ENCODE measurements at regions not wholly inside any gene's neighbourhood (a gene's known extent, or its start where the extent isn't known, plus 50 kb on each side); places are given as distances from the start of the nearest gene placed in this dataset.

GRCh38 chr9:108085294-108085693 lies 595.7 kb upstream of the KLF4 start:
- no peak for DNase-seq
- Histone ChIP-seq H3K4me1 (ENCODE audit: control extremely low read depth in 1 of 4, control insufficient read depth in 4 of 4, insufficient read depth in 4 of 4, low read length in 3 of 4) (no peaks in the 10 kb centered on the region), H3K4me3 (ENCODE audit: control insufficient read depth in 1 of 7, extremely low read depth in 1 of 7, insufficient read depth in 4 of 7, low read depth in 2 of 7, low read length in 6 of 7) (no peak overlapping the region), H3K9me3 (ENCODE audit: control extremely low read depth in 1 of 5, control insufficient read depth in 4 of 5, insufficient read depth in 2 of 5, low read depth in 1 of 5, low read length in 4 of 5) (peaks cover 0 to 3% (median 0%) of the 10 kb centered on the region in 5 experiments), H3K27me3 (replicated peaks in 2 of 5; ENCODE audit: control insufficient read depth in 4 of 5, insufficient read depth in 5 of 5, low read length in 4 of 5) (no peaks in the 10 kb centered on the region), H3K27ac (ENCODE audit: insufficient read depth in 1 of 2, low read depth in 1 of 2, low read length in 2 of 2, poor library complexity in 1 of 2, severe bottlenecking in 2 of 2) (no peak overlapping the region), H3K36me3 (ENCODE audit: control insufficient read depth in 4 of 4, insufficient read depth in 4 of 4, low read length in 3 of 4) (no peaks in the 10 kb centered on the region)
- WGBS (ENCODE audit: insufficient coverage): 100% methylated on average over 5 of the region's 6 CpGs
- ChIA-PET CTCF (no interaction called here), POLR2A (no interaction called here)

GRCh38 chr9:108083796-108084352 lies 594.3 kb upstream of the KLF4 start:
- DNase-seq: no peak
- POLR2A ChIA-PET: no interaction called here

GRCh38 chr9:108083160-108083750 lies 593.7 kb upstream of the KLF4 start:
- Histone ChIP-seq H3K27me3 (replicated peaks in 2 of 5; ENCODE audit: control insufficient read depth in 4 of 5, insufficient read depth in 5 of 5, low read length in 4 of 5) (no peaks in the 10 kb centered on the region), H3K36me3 (ENCODE audit: control insufficient read depth in 4 of 4, insufficient read depth in 4 of 4, low read length in 3 of 4) (no peaks in the 10 kb centered on the region), H3K4me1 (ENCODE audit: control extremely low read depth in 1 of 4, control insufficient read depth in 4 of 4, insufficient read depth in 4 of 4, low read length in 3 of 4) (no peaks in the 10 kb centered on the region), H3K9me3 (ENCODE audit: control extremely low read depth in 1 of 5, control insufficient read depth in 4 of 5, insufficient read depth in 2 of 5, low read depth in 1 of 5, low read length in 4 of 5) (peaks cover 0 to 3% (median 0%) of the 10 kb centered on the region in 5 experiments), H3K4me3 (ENCODE audit: control insufficient read depth in 1 of 7, extremely low read depth in 1 of 7, insufficient read depth in 4 of 7, low read depth in 2 of 7, low read length in 6 of 7) (no peak overlapping the region), H3K27ac (ENCODE audit: insufficient read depth in 1 of 2, low read depth in 1 of 2, low read length in 2 of 2, poor library complexity in 1 of 2, severe bottlenecking in 2 of 2) (no peak overlapping the region)
- CTCF ChIA-PET: no interaction called here
- 99% methylated on average over 6 of the region's 6 CpGs for WGBS (ENCODE audit: insufficient coverage)
- DNase-seq: no peak
- POLR2A ChIA-PET: no interaction called here

More at GRCh38 chr9:108083796-108084352, 594.3 kb upstream of the KLF4 start:
- WGBS (ENCODE audit: insufficient coverage): 91% methylated on average over 3 of the region's 3 CpGs
- peaks cover 0 to 3% (median 0%) of the 10 kb centered on the region in 5 experiments for H3K9me3 ChIP-seq (ENCODE audit: control extremely low read depth in 1 of 5, control insufficient read depth in 4 of 5, insufficient read depth in 2 of 5, low read depth in 1 of 5, low read length in 4 of 5)
- H3K27me3 ChIP-seq (replicated peaks in 2 of 5; ENCODE audit: control insufficient read depth in 4 of 5, insufficient read depth in 5 of 5, low read length in 4 of 5): no peaks in the 10 kb centered on the region
- no peaks in the 10 kb centered on the region for H3K36me3 ChIP-seq (ENCODE audit: control insufficient read depth in 4 of 4, insufficient read depth in 4 of 4, low read length in 3 of 4)
- CTCF ChIA-PET: no interaction called here
- H3K27ac ChIP-seq (ENCODE audit: insufficient read depth in 1 of 2, low read depth in 1 of 2, low read length in 2 of 2, poor library complexity in 1 of 2, severe bottlenecking in 2 of 2): no peak overlapping the region
- no peak overlapping the region for H3K4me3 ChIP-seq (ENCODE audit: control insufficient read depth in 1 of 7, extremely low read depth in 1 of 7, insufficient read depth in 4 of 7, low read depth in 2 of 7, low read length in 6 of 7)
- no peaks in the 10 kb centered on the region for H3K4me1 ChIP-seq (ENCODE audit: control extremely low read depth in 1 of 4, control insufficient read depth in 4 of 4, insufficient read depth in 4 of 4, low read length in 3 of 4)

GRCh38 chr9:108081112-108081511 lies 591.5 kb upstream of the KLF4 start:
- Histone ChIP-seq H3K4me3 (ENCODE audit: control insufficient read depth in 1 of 7, extremely low read depth in 1 of 7, insufficient read depth in 4 of 7, low read depth in 2 of 7, low read length in 6 of 7) (no peak overlapping the region), H3K27ac (ENCODE audit: insufficient read depth in 1 of 2, low read depth in 1 of 2, low read length in 2 of 2, poor library complexity in 1 of 2, severe bottlenecking in 2 of 2) (no peak overlapping the region), H3K27me3 (replicated peaks in 2 of 5; ENCODE audit: control insufficient read depth in 4 of 5, insufficient read depth in 5 of 5, low read length in 4 of 5) (no peaks in the 10 kb centered on the region), H3K9me3 (ENCODE audit: control extremely low read depth in 1 of 5, control insufficient read depth in 4 of 5, insufficient read depth in 2 of 5, low read depth in 1 of 5, low read length in 4 of 5) (peaks cover 0 to 3% (median 0%) of the 10 kb centered on the region in 5 experiments), H3K36me3 (ENCODE audit: control insufficient read depth in 4 of 4, insufficient read depth in 4 of 4, low read length in 3 of 4) (no peaks in the 10 kb centered on the region), H3K4me1 (ENCODE audit: control extremely low read depth in 1 of 4, control insufficient read depth in 4 of 4, insufficient read depth in 4 of 4, low read length in 3 of 4) (no peaks in the 10 kb centered on the region)
- no peak for DNase-seq
- POLR2A ChIA-PET: no interaction called here
- CTCF ChIA-PET: no interaction called here

- Histone ChIP-seq H3K27ac (ENCODE audit: insufficient read depth in 1 of 2, low read depth in 1 of 2, low read length in 2 of 2, poor library complexity in 1 of 2, severe bottlenecking in 2 of 2) (no peak overlapping the region), H3K27me3 (replicated peaks in 2 of 5; ENCODE audit: control insufficient read depth in 4 of 5, insufficient read depth in 5 of 5, low read length in 4 of 5) (no peaks in the 10 kb centered on the region), H3K36me3 (ENCODE audit: control insufficient read depth in 4 of 4, insufficient read depth in 4 of 4, low read length in 3 of 4) (no peaks in the 10 kb centered on the region), H3K4me1 (ENCODE audit: control extremely low read depth in 1 of 4, control insufficient read depth in 4 of 4, insufficient read depth in 4 of 4, low read length in 3 of 4) (no peaks in the 10 kb centered on the region), H3K4me3 (ENCODE audit: control insufficient read depth in 1 of 7, extremely low read depth in 1 of 7, insufficient read depth in 4 of 7, low read depth in 2 of 7, low read length in 6 of 7) (no peak overlapping the region), H3K9me3 (ENCODE audit: control extremely low read depth in 1 of 5, control insufficient read depth in 4 of 5, insufficient read depth in 2 of 5, low read depth in 1 of 5, low read length in 4 of 5) (peaks cover 0 to 3% (median 0%) of the 10 kb centered on the region in 5 experiments)
- WGBS (ENCODE audit: insufficient coverage): 100% methylated on average over 3 of the region's 3 CpGs
- CTCF ChIA-PET: no interaction called here
- DNase-seq: no peak
- POLR2A ChIA-PET: no interaction called here
These were observed 590.7 kb upstream of the KLF4 start for GRCh38 chr9:108080285-108080684.

GRCh38 chr9:108078811-108079210 lies 589.2 kb upstream of the KLF4 start:
- peaks cover 0 to 1% (median 0%) of the 10 kb centered on the region in 5 experiments for H3K9me3 ChIP-seq (ENCODE audit: control extremely low read depth in 1 of 5, control insufficient read depth in 4 of 5, insufficient read depth in 2 of 5, low read depth in 1 of 5, low read length in 4 of 5)
- H3K4me1 ChIP-seq (ENCODE audit: control extremely low read depth in 1 of 4, control insufficient read depth in 4 of 4, insufficient read depth in 4 of 4, low read length in 3 of 4): no peaks in the 10 kb centered on the region
- H3K27ac ChIP-seq (ENCODE audit: insufficient read depth in 1 of 2, low read depth in 1 of 2, low read length in 2 of 2, poor library complexity in 1 of 2, severe bottlenecking in 2 of 2): no peak overlapping the region
- ChIA-PET CTCF (no interaction called here), POLR2A (no interaction called here)
- H3K27me3 ChIP-seq (replicated peaks in 2 of 5; ENCODE audit: control insufficient read depth in 4 of 5, insufficient read depth in 5 of 5, low read length in 4 of 5): no peaks in the 10 kb centered on the region
- H3K4me3 ChIP-seq (ENCODE audit: control insufficient read depth in 1 of 7, extremely low read depth in 1 of 7, insufficient read depth in 4 of 7, low read depth in 2 of 7, low read length in 6 of 7): no peak overlapping the region
- no peak for DNase-seq
- 100% methylated on average over 1 of the region's 2 CpGs for WGBS (ENCODE audit: insufficient coverage)
- no peaks in the 10 kb centered on the region for H3K36me3 ChIP-seq (ENCODE audit: control insufficient read depth in 4 of 4, insufficient read depth in 4 of 4, low read length in 3 of 4)

GRCh38 chr9:108078375-108078774 lies 588.8 kb upstream of the KLF4 start:
- ChIA-PET CTCF (no interaction called here), POLR2A (no interaction called here)
- no peak for DNase-seq
- peaks cover 0 to 1% (median 0%) of the 10 kb centered on the region in 5 experiments for H3K9me3 ChIP-seq (ENCODE audit: control extremely low read depth in 1 of 5, control insufficient read depth in 4 of 5, insufficient read depth in 2 of 5, low read depth in 1 of 5, low read length in 4 of 5)
- H3K27me3 ChIP-seq (replicated peaks in 2 of 5; ENCODE audit: control insufficient read depth in 4 of 5, insufficient read depth in 5 of 5, low read length in 4 of 5): no peaks in the 10 kb centered on the region
- WGBS (ENCODE audit: insufficient coverage): 98% methylated on average over 8 of the region's 8 CpGs
- no peaks in the 10 kb centered on the region for H3K4me1 ChIP-seq (ENCODE audit: control extremely low read depth in 1 of 4, control insufficient read depth in 4 of 4, insufficient read depth in 4 of 4, low read length in 3 of 4)
- no peaks in the 10 kb centered on the region for H3K36me3 ChIP-seq (ENCODE audit: control insufficient read depth in 4 of 4, insufficient read depth in 4 of 4, low read length in 3 of 4)
- H3K4me3 ChIP-seq (ENCODE audit: control insufficient read depth in 1 of 7, extremely low read depth in 1 of 7, insufficient read depth in 4 of 7, low read depth in 2 of 7, low read length in 6 of 7): no peak overlapping the region
- H3K27ac ChIP-seq (ENCODE audit: insufficient read depth in 1 of 2, low read depth in 1 of 2, low read length in 2 of 2, poor library complexity in 1 of 2, severe bottlenecking in 2 of 2): no peak overlapping the region

Data from common myeloid progenitor, CD34-positive (primary cell).